HCT116 (cell line): ENCODE measurements at regions not wholly inside any gene's neighbourhood (a gene's known extent, or its start where the extent isn't known, plus 50 kb on each side); places are given as distances from the start of the nearest gene placed in this dataset.

ENCODE experiments used
- ATAC-seq: fragments of 200-7000 bp; cut with Tn5 transposase; 2 replicates; pipeline ENCODE4 v1.9.1; 2020; ENCODE audit warnings: mild to moderate bottlenecking, moderate library complexity
- BruUV-seq: library from RNA; stranded (reverse); fragments of 400-500 nt; replicated peaks from 2 replicates; lab custom pipeline; 2021; lab: Mats Ljungman, UMichigan
- CTCF ChIA-PET: fragments of 300-600 bp; sonication (Branson Sonifier 250); formaldehyde crosslinking; loops from one replicate; lab custom pipeline; 2021; ENCODE audit warnings: antibody characterized with exemption; lab: Charles Lee
- POLR2A ChIA-PET: fragments of 300-600, 350-600 bp; sonication (Branson Sonifier 250); formaldehyde crosslinking; loops from one replicate; lab custom pipeline; 2021; ENCODE audit warnings: antibody characterized with exemption; lab: Charles Lee
- RAD21 ChIA-PET, 2 experiments: fragments of 300-600 bp; sonication (Branson Sonifier 250); formaldehyde crosslinking; loops; one replicate each; lab custom pipeline; 2023; ENCODE audit warnings: low total read pairs in 2 of 2; ENCODE audit not compliant: uncharacterized antibody in 2 of 2, unreplicated experiment in 2 of 2, low non-redundant PET in 1 of 2; lab: Charles Lee
- DNase-seq: peaks from one replicate; pipeline ENCODE4 v3.0.0-alpha.2; 2010; ENCODE audit warnings: low read depth, low spot score
- H2AFZ ChIP-seq: fragments of 200-600 bp; shearing (Covaris generic), sonication (generic); 2 replicates; pipeline ENCODE4 v1.6.1; 2017; ENCODE audit warnings: low read depth, mixed run types, mixed read lengths, antibody characterized with exemption, low read length; ENCODE audit not compliant: poor library complexity, severe bottlenecking
- H3K27ac ChIP-seq: 2 replicates; pipeline ENCODE4 v1.5.1; 2012; ENCODE audit warnings: low read depth, low read length
- H3K27me3 ChIP-seq: fragments of 200-600 bp; sonication (generic); 2 replicates; pipeline ENCODE4 v1.6.1; 2016; ENCODE audit warnings: mixed run types, low read length, mixed read lengths; ENCODE audit not compliant: insufficient read depth
- H3K36me3 ChIP-seq, 2 experiments: fragments of 200-500 bp in 1 of 2; fragments of 200-600 bp in 1 of 2; sonication (Bioruptor generic) in 1 of 2; sonication (generic) in 1 of 2; 2 replicates each; pipeline versions ENCODE4 v1.5.1 to v1.6.1; 2014 to 2016; ENCODE audit warnings: low read length in 2 of 2, inconsistent platforms in 1 of 2, mixed read lengths in 1 of 2, mixed run types in 1 of 2; ENCODE audit not compliant: insufficient read depth in 2 of 2, control insufficient read depth in 1 of 2
- H3K4me1 ChIP-seq, 2 experiments: fragments of 200-600 bp in 1 of 2; sonication (generic) in 1 of 2; 2 replicates each; pipeline versions ENCODE4 v1.5.1 to v1.6.1; 2012 to 2017; ENCODE audit warnings: low read length in 2 of 2, inconsistent platforms in 1 of 2, mild to moderate bottlenecking in 1 of 2, mixed read lengths in 1 of 2, mixed run types in 1 of 2, moderate library complexity in 1 of 2; ENCODE audit not compliant: insufficient read depth in 2 of 2, control insufficient read depth in 1 of 2
- H3K4me2 ChIP-seq: fragments of 200-600 bp; sonication (generic); 2 replicates; pipeline ENCODE4 v1.6.1; 2017; ENCODE audit warnings: mixed run types, low read length, mixed read lengths
- H3K4me3 ChIP-seq, 2 experiments: fragments of 200-600 bp in 1 of 2; sonication (generic) in 1 of 2; replicated peaks in 1 of 2; 2 replicates each; pipeline ENCODE4 v1.5.1; 2011 to 2016; ENCODE audit warnings: low read length in 2 of 2, control low read depth in 1 of 2, low read depth in 1 of 2, mild to moderate bottlenecking in 1 of 2, mixed read lengths in 1 of 2, mixed run types in 1 of 2
- H3K79me2 ChIP-seq: fragments of 200-600 bp; sonication (generic); 2 replicates; pipeline ENCODE4 v1.6.1; 2017; ENCODE audit warnings: mild to moderate bottlenecking, mixed run types, low read length, moderate library complexity, mixed read lengths; ENCODE audit not compliant: insufficient read depth
- H3K9ac ChIP-seq: fragments of 200-600 bp; sonication (generic); 2 replicates; pipeline ENCODE4 v1.6.1; 2016; ENCODE audit warnings: low read length, mixed read lengths
- H3K9me2 ChIP-seq: fragments of 200-600 bp; sonication (generic), shearing (Covaris generic); 2 replicates; pipeline ENCODE4 v1.6.1; 2017; ENCODE audit warnings: mixed run types, mild to moderate bottlenecking, moderate library complexity; ENCODE audit not compliant: insufficient read depth
- H3K9me3 ChIP-seq, 2 experiments: fragments of 200-500 bp in 1 of 2; fragments of 200-600 bp in 1 of 2; sonication (Bioruptor generic) in 1 of 2; sonication (generic) in 1 of 2; 2 replicates each; pipeline ENCODE4 v1.6.1; 2014 to 2017; ENCODE audit warnings: low read length in 2 of 2, mixed read lengths in 2 of 2, inconsistent platforms in 1 of 2, low read depth in 1 of 2, mild to moderate bottlenecking in 1 of 2, mixed run types in 1 of 2, moderate library complexity in 1 of 2; ENCODE audit not compliant: control insufficient read depth in 1 of 2, insufficient read depth in 1 of 2
- H4K20me1 ChIP-seq: fragments of 200-600 bp; sonication (generic), shearing (Covaris generic); 2 replicates; pipeline ENCODE4 v1.6.1; 2017; ENCODE audit warnings: mixed run types, mild to moderate bottlenecking, moderate library complexity; ENCODE audit not compliant: insufficient read depth
- EGR1 ChIP-seq: IDR thresholded peaks from 2 replicates; pipeline ENCODE4 v1.6.1; 2012; ENCODE audit warnings: low read depth
- EZH2 ChIP-seq: fragments of 200-600 bp; sonication (generic); IDR thresholded peaks from 2 replicates; pipeline ENCODE4 v1.6.1; 2017; ENCODE audit warnings: antibody characterized with exemption, mixed run types
- ZFX ChIP-seq: fragments of 450-650 bp; IDR thresholded peaks from 2 replicates; pipeline ENCODE4 v1.6.1; 2017
- intact Hi-C: fragments of 100-400 bp; cut with micrococcal nuclease; formaldehyde crosslinking; loops from 2 replicates; pipeline ENCODE4 v1.10.0; 2022
- TF ChIP-seq, protein P1 (sequence below): IDR thresholded peaks from 2 replicates; pipeline ENCODE4 v1.6.1; 2012; ENCODE audit warnings: low read depth
- TF ChIP-seq, protein P2 (sequence below): IDR thresholded peaks from 2 replicates; pipeline ENCODE4 v1.6.1; 2012

DNA sequence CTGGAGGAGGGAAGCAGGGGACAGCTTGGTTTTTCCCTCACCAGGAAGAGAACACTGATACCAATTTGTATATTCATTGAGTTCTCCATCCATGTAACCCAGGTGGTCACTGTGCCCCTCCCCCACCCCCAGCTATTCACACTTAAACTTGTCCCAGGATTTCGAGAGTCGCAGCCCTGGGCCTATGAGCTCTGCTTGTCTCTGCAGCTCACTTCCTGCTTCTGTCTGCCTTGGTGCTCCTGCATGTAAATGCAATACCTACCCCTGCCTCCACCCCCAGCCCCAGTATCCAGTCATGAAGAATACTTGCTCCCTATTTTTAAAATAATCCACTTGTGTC lies 452.2 kb downstream of the BCL11B start (continued):
- TF ChIP-seq, protein P1, sequence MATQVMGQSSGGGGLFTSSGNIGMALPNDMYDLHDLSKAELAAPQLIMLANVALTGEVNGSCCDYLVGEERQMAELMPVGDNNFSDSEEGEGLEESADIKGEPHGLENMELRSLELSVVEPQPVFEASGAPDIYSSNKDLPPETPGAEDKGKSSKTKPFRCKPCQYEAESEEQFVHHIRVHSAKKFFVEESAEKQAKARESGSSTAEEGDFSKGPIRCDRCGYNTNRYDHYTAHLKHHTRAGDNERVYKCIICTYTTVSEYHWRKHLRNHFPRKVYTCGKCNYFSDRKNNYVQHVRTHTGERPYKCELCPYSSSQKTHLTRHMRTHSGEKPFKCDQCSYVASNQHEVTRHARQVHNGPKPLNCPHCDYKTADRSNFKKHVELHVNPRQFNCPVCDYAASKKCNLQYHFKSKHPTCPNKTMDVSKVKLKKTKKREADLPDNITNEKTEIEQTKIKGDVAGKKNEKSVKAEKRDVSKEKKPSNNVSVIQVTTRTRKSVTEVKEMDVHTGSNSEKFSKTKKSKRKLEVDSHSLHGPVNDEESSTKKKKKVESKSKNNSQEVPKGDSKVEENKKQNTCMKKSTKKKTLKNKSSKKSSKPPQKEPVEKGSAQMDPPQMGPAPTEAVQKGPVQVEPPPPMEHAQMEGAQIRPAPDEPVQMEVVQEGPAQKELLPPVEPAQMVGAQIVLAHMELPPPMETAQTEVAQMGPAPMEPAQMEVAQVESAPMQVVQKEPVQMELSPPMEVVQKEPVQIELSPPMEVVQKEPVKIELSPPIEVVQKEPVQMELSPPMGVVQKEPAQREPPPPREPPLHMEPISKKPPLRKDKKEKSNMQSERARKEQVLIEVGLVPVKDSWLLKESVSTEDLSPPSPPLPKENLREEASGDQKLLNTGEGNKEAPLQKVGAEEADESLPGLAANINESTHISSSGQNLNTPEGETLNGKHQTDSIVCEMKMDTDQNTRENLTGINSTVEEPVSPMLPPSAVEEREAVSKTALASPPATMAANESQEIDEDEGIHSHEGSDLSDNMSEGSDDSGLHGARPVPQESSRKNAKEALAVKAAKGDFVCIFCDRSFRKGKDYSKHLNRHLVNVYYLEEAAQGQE = no peak
- TF ChIP-seq ZFX = no peak
- TF ChIP-seq, protein P2, sequence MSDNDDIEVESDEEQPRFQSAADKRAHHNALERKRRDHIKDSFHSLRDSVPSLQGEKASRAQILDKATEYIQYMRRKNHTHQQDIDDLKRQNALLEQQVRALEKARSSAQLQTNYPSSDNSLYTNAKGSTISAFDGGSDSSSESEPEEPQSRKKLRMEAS = no peak

DNA sequence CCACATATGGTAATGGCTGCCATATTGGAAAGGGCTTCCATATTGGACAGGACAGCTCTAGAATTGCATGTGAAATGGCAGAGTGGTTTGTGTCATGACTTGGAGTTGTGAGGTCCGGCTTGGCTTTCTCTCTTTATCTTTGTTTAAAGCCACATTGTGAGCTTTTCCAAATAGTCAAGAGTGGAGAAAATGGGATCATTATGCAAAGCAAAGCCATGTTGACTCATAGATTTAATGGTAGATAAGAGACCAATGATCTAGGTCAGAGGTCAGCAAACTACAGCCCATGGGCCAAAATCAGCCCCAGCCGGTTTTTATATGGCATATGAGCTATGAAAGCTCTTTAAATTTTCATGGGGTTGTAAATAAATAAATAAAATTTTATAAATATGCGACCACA lies 449.1 kb downstream of the BCL11B start:
- Histone ChIP-seq H3K4me2 (no peak overlapping the region), H3K4me1 (peaks cover 10 to 11% of the 10 kb centered on the region in 2 experiments; a peak in 3 of 4 replicates), H3K27me3 (peaks cover 15% of the 10 kb centered on the region; the same call in 1 of the 2 replicates), H2AFZ (no peak overlapping the region), H3K9me2 (no peaks in the 10 kb centered on the region)
- TF ChIP-seq EGR1 (no peak), EZH2 (no peak)
- TF ChIP-seq, all 23 proteins: peak for 0
- BruUV-seq = no TSS peak
- Histone ChIP-seq H3K9ac (no peak overlapping the region), H3K9me3 (no peaks in the 10 kb centered on the region), H3K4me3 (no peak overlapping the region), H4K20me1 (no peaks in the 10 kb centered on the region), H3K27ac (no peak overlapping the region), H3K79me2 (no peaks in the 10 kb centered on the region), H3K36me3 (no peaks in the 10 kb centered on the region)
- intact Hi-C loops = no loop called here
- ChIA-PET RAD21 (no interaction called here), POLR2A (no interaction called here), CTCF (no interaction called here)
- ATAC-seq = no peak
- DNase-seq = no peak
